ENCODE measurements at regions not wholly inside any gene's neighbourhood (a gene's known extent, or its start where the extent isn't known, plus 50 kb on each side); places are given as distances from the start of the nearest gene placed in this dataset.
"Not testable (repeated sequence)": the region's sequence is repeated elsewhere in the genome, so short reads cannot be mapped to it uniquely, and the experiment has no call there.

DNA sequence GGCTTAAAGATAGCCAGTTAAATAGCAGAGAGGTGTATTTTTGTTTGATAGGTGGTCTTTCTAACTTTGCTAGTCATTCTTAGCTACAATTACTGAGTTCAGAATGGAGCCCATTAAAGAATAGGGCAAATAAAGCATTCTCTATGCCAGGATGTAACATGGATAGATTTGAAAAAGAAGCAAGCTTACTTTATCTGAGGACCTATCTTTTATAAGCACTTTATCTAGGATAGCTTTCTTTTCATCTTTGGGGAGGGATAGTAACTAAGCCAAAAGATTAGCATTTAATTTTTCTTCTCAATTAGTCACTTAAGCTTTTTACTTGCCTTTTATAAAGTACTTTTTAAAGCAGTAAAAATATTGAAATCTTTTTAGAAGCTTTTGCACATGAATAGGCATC is 1148.0 kb upstream of the DIAPH2 start:
- intact Hi-C loops (cut with DNase I; ENCODE audit: low total_unique reads) = no loop called here

GRCh38 chrX:95539041-95539440 is 1145.6 kb upstream of the DIAPH2 start:
- peaks cover 0 to 14% of the 10 kb centered on the region in 2 donors for H3K27me3 ChIP-seq
- no peak for TF ChIP-seq POLR2A (IDR thresholded peaks at IDR 0.05)
- TF ChIP-seq POLR2AphosphoS5 (IDR thresholded peaks at IDR 0.05) = no peak
- no peak for TF ChIP-seq CTCF (IDR thresholded peaks at IDR 0.05)
- no peak overlapping the region for H3K27ac ChIP-seq
- DNase-seq (ENCODE audit: low spot score in 2 of 2) = no peak
- H3K9me3 ChIP-seq = no peaks in the 10 kb centered on the region
- intact Hi-C loops (cut with DNase I; ENCODE audit: low total_unique reads) = no loop called here
- H3K4me3 ChIP-seq = no peak overlapping the region
- H3K4me1 ChIP-seq = no peaks in the 10 kb centered on the region
- H3K36me3 ChIP-seq = no peaks in the 10 kb centered on the region

More for the DNA sequence above, 1148.0 kb upstream of the DIAPH2 start:
- Histone ChIP-seq H3K4me1 (no peaks in the 10 kb centered on the region), H3K36me3 (no peaks in the 10 kb centered on the region), H3K4me3 (no peak overlapping the region), H3K9me3 (no peaks in the 10 kb centered on the region), H3K27me3 (peaks cover 0 to 14% of the 10 kb centered on the region in 2 donors), H3K27ac (no peak overlapping the region)
- TF ChIP-seq POLR2AphosphoS5 (IDR thresholded peaks at IDR 0.05) (no peak), POLR2A (IDR thresholded peaks at IDR 0.05) (no peak)
- no peak for DNase-seq (ENCODE audit: low spot score in 2 of 2)

GRCh38 chrX:95549552-95549951 is 1135.1 kb upstream of the DIAPH2 start:
- H3K4me1 ChIP-seq; H3K4me3 ChIP-seq; intact Hi-C loops (cut with DNase I; ENCODE audit: low total_unique reads); H3K27me3 ChIP-seq; DNase-seq (ENCODE audit: low spot score in 2 of 2); H3K27ac ChIP-seq; H3K9me3 ChIP-seq; H3K36me3 ChIP-seq: not testable (repeated sequence)

DNA sequence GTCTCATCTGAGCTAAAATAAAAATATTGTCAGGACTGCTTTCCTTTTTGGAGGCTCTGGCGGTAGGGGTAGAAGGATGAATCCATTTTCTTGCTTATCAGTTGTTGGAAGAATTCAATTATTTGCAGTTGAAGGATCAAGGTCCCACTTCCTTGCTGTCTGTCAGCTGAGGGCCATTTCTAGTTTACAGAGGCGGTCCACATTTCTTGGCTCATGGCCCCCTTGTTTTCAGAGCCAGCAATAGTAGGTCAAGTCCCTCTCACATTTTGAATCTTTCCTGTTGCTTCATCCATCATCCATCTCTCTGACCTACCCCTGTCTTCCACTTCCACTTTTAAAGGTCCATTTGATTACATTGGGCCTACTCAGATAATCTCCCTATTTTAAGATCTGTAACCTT is 1099.3 kb upstream of the DIAPH2 start:
- DNase-seq (ENCODE audit: low spot score in 2 of 2) = no peak
- peaks cover 0 to 28% of the 10 kb centered on the region in 2 donors for H3K27me3 ChIP-seq
- no peak overlapping the region for H3K27ac ChIP-seq
- no peak for TF ChIP-seq CTCF (IDR thresholded peaks at IDR 0.05)
- TF ChIP-seq POLR2AphosphoS5 (IDR thresholded peaks at IDR 0.05) = no peak
- TF ChIP-seq POLR2A (IDR thresholded peaks at IDR 0.05) = no peak
- no peaks in the 10 kb centered on the region for H3K9me3 ChIP-seq
- H3K4me3 ChIP-seq = no peak overlapping the region
- intact Hi-C loops (cut with DNase I; ENCODE audit: low total_unique reads) = no loop called here
- H3K4me1 ChIP-seq = no peaks in the 10 kb centered on the region
- H3K36me3 ChIP-seq = no peaks in the 10 kb centered on the region

DNA sequence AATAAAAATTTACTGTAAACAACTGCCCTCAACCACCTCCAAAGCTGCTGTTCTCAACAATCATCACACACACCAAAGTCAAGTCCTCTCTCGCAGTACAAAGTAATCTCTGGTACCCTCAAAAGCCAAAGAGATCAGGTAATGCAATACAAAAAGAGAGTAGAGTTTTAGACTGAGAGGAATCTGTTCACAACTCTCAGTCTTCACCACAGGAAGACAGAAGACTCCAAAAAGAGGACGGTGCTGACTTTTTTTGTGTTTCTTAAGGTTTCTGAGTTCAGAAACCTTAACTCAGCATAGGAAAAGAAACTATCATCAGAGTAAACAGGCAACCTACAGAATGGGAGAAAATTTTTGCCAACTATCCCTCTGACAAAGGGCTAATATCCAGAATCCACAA is 1072.3 kb upstream of the DIAPH2 start:
- DNase-seq (ENCODE audit: low spot score in 2 of 2) = no peak
- Histone ChIP-seq H3K4me1 (no peaks in the 10 kb centered on the region), H3K27ac (no peak overlapping the region), H3K4me3 (no peak overlapping the region), H3K9me3 (peaks cover 0 to 23% of the 10 kb centered on the region in 2 donors), H3K27me3 (no peaks in the 10 kb centered on the region), H3K36me3 (no peaks in the 10 kb centered on the region)
- intact Hi-C loops (cut with DNase I; ENCODE audit: low total_unique reads) = no loop called here
- TF ChIP-seq POLR2A (IDR thresholded peaks at IDR 0.05) (no peak), POLR2AphosphoS5 (IDR thresholded peaks at IDR 0.05) (no peak), CTCF (IDR thresholded peaks at IDR 0.05) (no peak)

GRCh38 chrX:95622200-95622599 is 1062.4 kb upstream of the DIAPH2 start:
- no peak for DNase-seq (ENCODE audit: low spot score in 2 of 2)
- intact Hi-C loops (cut with DNase I; ENCODE audit: low total_unique reads) = loop anchor here (5.0 kb wide), 1 partner anchor 70 kb away; no protein-coding TSS in a partner anchor
- TF ChIP-seq CTCF (IDR thresholded peaks at IDR 0.05) (no peak), POLR2AphosphoS5 (IDR thresholded peaks at IDR 0.05) (no peak), POLR2A (IDR thresholded peaks at IDR 0.05) (no peak)
- no peak overlapping the region for H3K4me3 ChIP-seq
- H3K9me3 ChIP-seq = no peaks in the 10 kb centered on the region
- no peak overlapping the region for H3K27ac ChIP-seq
- peaks cover 0 to 24% of the 10 kb centered on the region in 2 donors for H3K27me3 ChIP-seq
- H3K4me1 ChIP-seq = no peaks in the 10 kb centered on the region
- no peaks in the 10 kb centered on the region for H3K36me3 ChIP-seq

Data from breast epithelium (tissue), 4 donors.